Panc1 (cell line): ENCODE measurements at regions not wholly inside any gene's neighbourhood (a gene's known extent, or its start where the extent isn't known, plus 50 kb on each side); places are given as distances from the start of the nearest gene placed in this dataset.

ENCODE experiments used
- ATAC-seq: fragments of 200-7000 bp; cut with Tn5 transposase; 2 replicates; pipeline ENCODE4 v1.9.1; 2020; ENCODE audit warnings: mild to moderate bottlenecking, moderate library complexity
- BruUV-seq: library from RNA; stranded (reverse); fragments of 400-500 nt; replicated peaks from 2 replicates; lab custom pipeline; 2021; lab: Mats Ljungman, UMichigan
- CTCF ChIA-PET: fragments of 300-600 bp; sonication (Branson Sonifier 250); formaldehyde crosslinking; loops from one replicate; lab custom pipeline; 2022; ENCODE audit warnings: antibody characterized with exemption; lab: Charles Lee
- POLR2A ChIA-PET: fragments of 300-600 bp; sonication (Branson Sonifier 250); formaldehyde crosslinking; loops from one replicate; lab custom pipeline; 2022; ENCODE audit warnings: antibody characterized with exemption; lab: Charles Lee
- DNase-seq: peaks from one replicate; pipeline ENCODE4 v3.0.0-alpha.2; 2010; ENCODE audit warnings: low read depth, low spot score
- H3K27ac ChIP-seq: 2 replicates; pipeline ENCODE4 v1.5.1; 2011; ENCODE audit warnings: mild to moderate bottlenecking, low read length, inconsistent platforms
- H3K27me3 ChIP-seq: fragments of 200-500 bp; sonication (Bioruptor generic); 2 replicates; pipeline ENCODE4 v1.6.0; 2014; ENCODE audit warnings: low read length, inconsistent platforms; ENCODE audit not compliant: control insufficient read depth, insufficient read depth
- H3K36me3 ChIP-seq: fragments of 200-500 bp; sonication (Bioruptor generic); 2 replicates; pipeline ENCODE4 v1.5.1; 2014; ENCODE audit warnings: inconsistent platforms, mild to moderate bottlenecking, low read length, moderate library complexity; ENCODE audit not compliant: control insufficient read depth, insufficient read depth
- H3K4me1 ChIP-seq: 2 replicates; pipeline ENCODE4 v1.5.1; 2011; ENCODE audit warnings: inconsistent platforms, mild to moderate bottlenecking, low read length, moderate library complexity; ENCODE audit not compliant: control insufficient read depth, insufficient read depth
- H3K4me3 ChIP-seq, 2 experiments: 2 replicates each; pipeline ENCODE4 v1.5.1; 2011 to 2012; ENCODE audit warnings: low read depth in 2 of 2, low read length in 2 of 2, mild to moderate bottlenecking in 2 of 2, inconsistent platforms in 1 of 2, moderate library complexity in 1 of 2
- H3K9me3 ChIP-seq: fragments of 200-500 bp; sonication (Bioruptor generic); 2 replicates; pipeline ENCODE4 v1.5.1; 2014; ENCODE audit warnings: low read depth, mild to moderate bottlenecking, inconsistent platforms, low read length, moderate library complexity; ENCODE audit not compliant: control insufficient read depth, insufficient read depth
- POLR2AphosphoS5 ChIP-seq: IDR thresholded peaks from 2 replicates; pipeline ENCODE4 v1.6.1; 2012; ENCODE audit warnings: mild to moderate bottlenecking, low read depth, low read length, moderate library complexity
- REST ChIP-seq, 2 experiments: IDR thresholded peaks; 2 replicates each; pipeline ENCODE4 v1.6.1; 2011 to 2012; ENCODE audit warnings: low read depth in 2 of 2, control low read depth in 1 of 2, low read length in 1 of 2, mild to moderate bottlenecking in 1 of 2, moderate library complexity in 1 of 2; ENCODE audit not compliant: insufficient read depth in 1 of 2
- SIN3A ChIP-seq: IDR thresholded peaks from 2 replicates; pipeline ENCODE4 v1.6.1; 2012; ENCODE audit warnings: low read depth, mild to moderate bottlenecking, low read length, moderate library complexity, borderline replicate concordance; ENCODE audit not compliant: insufficient read depth
- TCF7L2 ChIP-seq: IDR thresholded peaks from 2 replicates; pipeline ENCODE4 v1.6.1; 2011; ENCODE audit warnings: mild to moderate bottlenecking, low read depth, low read length, inconsistent platforms
- in situ Hi-C: cut with HindIII; loops from 2 replicates; pipeline ENCODE4 v1.10.0; 2016; ENCODE audit warnings: low sequenced_read_pairs, low pct_unique_long_range_greater_than_20kb
- intact Hi-C: fragments of 100-400 bp; cut with micrococcal nuclease; formaldehyde crosslinking; loops from one replicate; pipeline ENCODE4 v1.10.0; 2022; ENCODE audit not compliant: unreplicated experiment
- TF ChIP-seq, protein P1 (sequence below): fragments of 450-650 bp; IDR thresholded peaks from 2 replicates; pipeline ENCODE4 v1.5.1; 2017; ENCODE audit warnings: mild to moderate bottlenecking

DNA sequence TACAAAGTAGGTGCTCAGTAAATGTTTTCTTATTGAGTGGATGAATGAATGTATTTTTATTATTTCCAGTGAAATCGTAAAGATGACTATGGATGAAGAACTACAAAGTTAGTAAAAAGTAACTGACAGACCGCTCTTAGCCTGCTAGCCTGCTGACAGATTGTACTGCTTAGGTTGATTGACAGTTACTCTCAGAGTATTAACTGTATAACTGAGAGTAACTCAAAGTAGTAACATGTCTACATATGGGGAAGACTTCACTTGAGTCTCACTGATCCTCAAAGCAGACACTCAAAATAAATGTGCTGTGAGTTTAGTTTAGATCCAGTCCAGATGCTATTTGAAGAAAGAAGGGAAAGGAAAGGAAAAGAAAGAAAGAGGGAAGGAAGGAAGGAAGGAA lies 272.3 kb upstream of the AMIGO2 start:
- CTCF ChIA-PET = no interaction called here
- intact Hi-C loops (no loop called here), in situ Hi-C loops (no loop called here)
- Histone ChIP-seq H3K4me3 (no peak overlapping the region), H3K27me3 (no peaks in the 10 kb centered on the region), H3K9me3 (no peaks in the 10 kb centered on the region), H3K4me1 (no peaks in the 10 kb centered on the region), H3K36me3 (no peaks in the 10 kb centered on the region), H3K27ac (no peak overlapping the region)
- BruUV-seq = no TSS peak
- TF ChIP-seq TCF7L2 (no peak), REST (IDR thresholded peaks at IDR 0.05; ENCODE audit: insufficient read depth in 1 of 2, low read depth in 2 of 2, low read length in 1 of 2) (no peak), SIN3A (no peak), POLR2AphosphoS5 (no peak)
- TF ChIP-seq, protein P1, sequence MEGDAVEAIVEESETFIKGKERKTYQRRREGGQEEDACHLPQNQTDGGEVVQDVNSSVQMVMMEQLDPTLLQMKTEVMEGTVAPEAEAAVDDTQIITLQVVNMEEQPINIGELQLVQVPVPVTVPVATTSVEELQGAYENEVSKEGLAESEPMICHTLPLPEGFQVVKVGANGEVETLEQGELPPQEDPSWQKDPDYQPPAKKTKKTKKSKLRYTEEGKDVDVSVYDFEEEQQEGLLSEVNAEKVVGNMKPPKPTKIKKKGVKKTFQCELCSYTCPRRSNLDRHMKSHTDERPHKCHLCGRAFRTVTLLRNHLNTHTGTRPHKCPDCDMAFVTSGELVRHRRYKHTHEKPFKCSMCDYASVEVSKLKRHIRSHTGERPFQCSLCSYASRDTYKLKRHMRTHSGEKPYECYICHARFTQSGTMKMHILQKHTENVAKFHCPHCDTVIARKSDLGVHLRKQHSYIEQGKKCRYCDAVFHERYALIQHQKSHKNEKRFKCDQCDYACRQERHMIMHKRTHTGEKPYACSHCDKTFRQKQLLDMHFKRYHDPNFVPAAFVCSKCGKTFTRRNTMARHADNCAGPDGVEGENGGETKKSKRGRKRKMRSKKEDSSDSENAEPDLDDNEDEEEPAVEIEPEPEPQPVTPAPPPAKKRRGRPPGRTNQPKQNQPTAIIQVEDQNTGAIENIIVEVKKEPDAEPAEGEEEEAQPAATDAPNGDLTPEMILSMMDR = no peak
- ATAC-seq = no peak
- DNase-seq = no peak
- POLR2A ChIA-PET = no interaction called here

GRCh38 chr12:47351526-47351925 lies 271.8 kb upstream of the AMIGO2 start:
- H3K27ac ChIP-seq = no peak overlapping the region
- H3K4me1 ChIP-seq = no peaks in the 10 kb centered on the region
- H3K36me3 ChIP-seq = no peaks in the 10 kb centered on the region
- no peaks in the 10 kb centered on the region for H3K27me3 ChIP-seq
- ChIA-PET CTCF (no interaction called here), POLR2A (no interaction called here)
- no peak overlapping the region for H3K4me3 ChIP-seq
- BruUV-seq = no TSS peak
- intact Hi-C loops (no loop called here), in situ Hi-C loops (no loop called here)
- no peaks in the 10 kb centered on the region for H3K9me3 ChIP-seq
- ATAC-seq (no peak), DNase-seq (no peak)
- TF ChIP-seq REST (IDR thresholded peaks at IDR 0.05; ENCODE audit: insufficient read depth in 1 of 2, low read depth in 2 of 2, low read length in 1 of 2) = no peak
- TF ChIP-seq POLR2AphosphoS5 = no peak
